ENCODE measurements at regions not wholly inside any gene's neighbourhood (a gene's known extent, or its start where the extent isn't known, plus 50 kb on each side); places are given as distances from the start of the nearest gene placed in this dataset.
"Not testable (repeated sequence)": the region's sequence is repeated elsewhere in the genome, so short reads cannot be mapped to it uniquely, and the experiment has no call there.

- H4K91ac ChIP-seq (replicated peaks; ENCODE audit: insufficient read length, low read length); H3K14ac ChIP-seq (ENCODE audit: insufficient read length); H3K79me2 ChIP-seq (ENCODE audit: control insufficient read depth in 1 of 2, insufficient read depth in 2 of 2, low read length in 2 of 2); H2BK15ac ChIP-seq (ENCODE audit: low read length); H2BK5ac ChIP-seq (ENCODE audit: low read depth, low read length); H3K9ac ChIP-seq (replicated peaks in 1 of 4; ENCODE audit: extremely low read depth in 1 of 4, low read depth in 3 of 4, low read length in 3 of 4); H4K8ac ChIP-seq (ENCODE audit: extremely low read depth, insufficient read depth, low read length); H3K23me2 ChIP-seq (ENCODE audit: low read depth, low read length); H3K4me3 ChIP-seq (ENCODE audit: extremely low read depth in 1 of 4, insufficient read depth in 2 of 4, low read depth in 3 of 4, low read length in 4 of 4); H3K23ac ChIP-seq (ENCODE audit: insufficient read length); H2BK20ac ChIP-seq (ENCODE audit: low read length); H3K4me1 ChIP-seq (replicated peaks in 1 of 4; ENCODE audit: control insufficient read depth in 3 of 4, insufficient read depth in 4 of 4, low read length in 3 of 4); H3K27ac ChIP-seq (ENCODE audit: low read depth, low read length); H3K36me3 ChIP-seq (ENCODE audit: control insufficient read depth in 2 of 4, insufficient read depth in 4 of 4, low read length in 3 of 4); H2AK5ac ChIP-seq (ENCODE audit: low read depth, low read length); H2BK12ac ChIP-seq (ENCODE audit: low read depth, low read length); H3K18ac ChIP-seq (ENCODE audit: extremely low read depth, low read length); H3K27me3 ChIP-seq (replicated peaks in 1 of 4; ENCODE audit: control insufficient read depth in 3 of 4, extremely low read depth in 1 of 4, insufficient read depth in 3 of 4, low read length in 3 of 4); FAIRE-seq; H3K56ac ChIP-seq (replicated peaks; ENCODE audit: insufficient read length, low read depth, low read length); H3K9me3 ChIP-seq (ENCODE audit: insufficient read depth in 2 of 2, low read depth in 1 of 2, low read length in 1 of 2); H3K79me1 ChIP-seq (ENCODE audit: low read depth, low read length); H3K4me2 ChIP-seq (ENCODE audit: insufficient read depth in 1 of 2, low read depth in 2 of 2, low read length in 2 of 2); H4K20me1 ChIP-seq (replicated peaks in 1 of 2; ENCODE audit: control insufficient read depth in 1 of 2, insufficient read depth in 2 of 2, low read length in 2 of 2); H2AFZ ChIP-seq (ENCODE audit: low read length); H4K5ac ChIP-seq (ENCODE audit: insufficient read length, low read depth, low read length); DNase-seq (ENCODE audit: low read depth in 1 of 2, low spot score in 2 of 2); H3K4ac ChIP-seq (replicated peaks; ENCODE audit: insufficient read length, low read depth, low read length); H2BK120ac ChIP-seq (replicated peaks; ENCODE audit: low read depth, low read length): not testable (repeated sequence)
- 90% methylated on average over 8 of the region's 8 CpGs; no CpG with 5 or more reads in 1 of the 2 experiments for WGBS, 2 experiments (ENCODE audit: extremely low coverage in 1 of 2, insufficient coverage in 1 of 2, insufficient read length in 1 of 2, insufficient replicate concordance in 2 of 2, low coverage in 1 of 2, low lambda C conversion rate in 2 of 2, missing lambda C conversion rate in 1 of 2)
- POLR2A ChIA-PET (ENCODE audit: partially characterized antibody): interaction anchor here (1.4 kb wide), 1 partner anchor 253 kb away, joined by 5 read pairs; the partner anchor contains the start of gene AASDH
- CTCF ChIA-PET (ENCODE audit: partially characterized antibody): interaction anchor here (1.1 to 1.8 kb wide), 3 partner anchors 10 to 84 kb away, joined by 3 to 6 read pairs (median 4); no protein-coding TSS in a partner anchor
Observed at GRCh38 chr4:56134834-56135233, 186.1 kb downstream of the CEP135 start.
